MCF 10A (cell line): ENCODE measurements at regions not wholly inside any gene's neighbourhood (a gene's known extent, or its start where the extent isn't known, plus 50 kb on each side); places are given as distances from the start of the nearest gene placed in this dataset.

Experiments
- BruUV-seq: library from RNA; stranded (reverse); fragments of 400-500 nt; replicated peaks from 2 replicates; lab custom pipeline; 2021; lab: Mats Ljungman, UMichigan
- CTCF ChIA-PET: fragments of 300-600 bp; sonication (Branson Sonifier 250); formaldehyde crosslinking; extraction: SDS; loops from one replicate; lab custom pipeline; 2021; ENCODE audit warnings: antibody characterized with exemption, inconsistent platforms; lab: Yijun Ruan, JAX
- POLR2A ChIA-PET: fragments of 300-600, 350-650 bp; sonication (Branson Sonifier 250); formaldehyde crosslinking; extraction: SDS; loops from one replicate; lab custom pipeline; 2020; ENCODE audit warnings: antibody characterized with exemption, inconsistent platforms; lab: Yijun Ruan, JAX
- DNase-seq: peaks from one replicate; pipeline ENCODE4 v3.0.0-alpha.2; 2018; ENCODE audit not compliant: unreplicated experiment
- H3K27ac Mint-ChIP-seq: one replicate; pipeline ENCODE4 v1.8.0; 2022; ENCODE audit warnings: mild to moderate bottlenecking, low read depth, mixed read lengths; ENCODE audit not compliant: unreplicated experiment
- H3K27me3 Mint-ChIP-seq: one replicate; pipeline ENCODE4 v1.8.0; 2022; ENCODE audit warnings: mixed read lengths; ENCODE audit not compliant: insufficient read depth, unreplicated experiment
- H3K36me3 Mint-ChIP-seq: one replicate; pipeline ENCODE4 v1.8.0; 2022; ENCODE audit warnings: mild to moderate bottlenecking, moderate library complexity, mixed read lengths; ENCODE audit not compliant: insufficient read depth, unreplicated experiment
- H3K4me1 Mint-ChIP-seq: one replicate; pipeline ENCODE4 v1.8.0; 2022; ENCODE audit warnings: mixed read lengths; ENCODE audit not compliant: insufficient read depth, unreplicated experiment
- H3K4me3 Mint-ChIP-seq: one replicate; pipeline ENCODE4 v1.8.0; 2022; ENCODE audit warnings: mild to moderate bottlenecking, moderate library complexity, mixed read lengths; ENCODE audit not compliant: unreplicated experiment
- H3K9me3 Mint-ChIP-seq: one replicate; pipeline ENCODE4 v1.8.0; 2022; ENCODE audit warnings: mixed read lengths; ENCODE audit not compliant: unreplicated experiment
- intact Hi-C: fragments of 100-400 bp; cut with micrococcal nuclease; formaldehyde crosslinking; loops from 2 replicates; pipeline ENCODE4 v1.14.1; 2022
- TF ChIP-seq, protein P1 (sequence below): fragments of 200-600 bp; IDR thresholded peaks from one replicate; pipeline ENCODE4 v1.8.0; 2022; ENCODE audit warnings: antibody characterized with exemption, mild to moderate bottlenecking; ENCODE audit not compliant: unreplicated experiment

DNA sequence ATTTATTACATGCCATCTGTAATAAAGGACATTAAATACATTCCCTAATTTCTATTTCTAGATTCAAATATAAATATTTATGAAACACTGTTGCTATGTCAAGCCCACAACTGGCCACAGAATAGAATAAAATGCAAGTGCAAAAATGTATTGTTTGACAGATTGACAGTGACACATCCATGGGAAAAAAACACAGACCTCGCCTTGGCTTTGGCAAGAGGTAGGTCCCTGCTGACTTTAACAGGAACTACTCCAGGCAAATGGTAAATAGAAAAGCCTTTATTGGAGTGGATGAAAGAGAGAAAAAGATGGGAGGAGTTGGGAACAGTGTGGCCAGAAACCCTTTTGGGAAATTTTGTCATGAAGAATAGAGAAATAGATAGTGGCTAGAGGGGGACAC is 622.9 kb downstream of the UTRN start:
- Mint-ChIP-seq H3K4me1 (no peaks in the 10 kb centered on the region), H3K27ac (no peak overlapping the region), H3K36me3 (no peaks in the 10 kb centered on the region), H3K27me3 (no peaks in the 10 kb centered on the region), H3K9me3 (no peaks in the 10 kb centered on the region), H3K4me3 (no peak overlapping the region)
- DNase-seq = no peak
- ChIA-PET CTCF (interaction anchor here (1.2 kb wide), 1 partner anchor 26 kb away, joined by 6 read pairs; no protein-coding TSS in a partner anchor), POLR2A (no interaction called here)
- no TSS peak for BruUV-seq
- TF ChIP-seq, protein P1, sequence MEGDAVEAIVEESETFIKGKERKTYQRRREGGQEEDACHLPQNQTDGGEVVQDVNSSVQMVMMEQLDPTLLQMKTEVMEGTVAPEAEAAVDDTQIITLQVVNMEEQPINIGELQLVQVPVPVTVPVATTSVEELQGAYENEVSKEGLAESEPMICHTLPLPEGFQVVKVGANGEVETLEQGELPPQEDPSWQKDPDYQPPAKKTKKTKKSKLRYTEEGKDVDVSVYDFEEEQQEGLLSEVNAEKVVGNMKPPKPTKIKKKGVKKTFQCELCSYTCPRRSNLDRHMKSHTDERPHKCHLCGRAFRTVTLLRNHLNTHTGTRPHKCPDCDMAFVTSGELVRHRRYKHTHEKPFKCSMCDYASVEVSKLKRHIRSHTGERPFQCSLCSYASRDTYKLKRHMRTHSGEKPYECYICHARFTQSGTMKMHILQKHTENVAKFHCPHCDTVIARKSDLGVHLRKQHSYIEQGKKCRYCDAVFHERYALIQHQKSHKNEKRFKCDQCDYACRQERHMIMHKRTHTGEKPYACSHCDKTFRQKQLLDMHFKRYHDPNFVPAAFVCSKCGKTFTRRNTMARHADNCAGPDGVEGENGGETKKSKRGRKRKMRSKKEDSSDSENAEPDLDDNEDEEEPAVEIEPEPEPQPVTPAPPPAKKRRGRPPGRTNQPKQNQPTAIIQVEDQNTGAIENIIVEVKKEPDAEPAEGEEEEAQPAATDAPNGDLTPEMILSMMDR = no peak
- intact Hi-C loops = no loop called here

GRCh38 chr6:144909753-144910285 is 624.7 kb downstream of the UTRN start:
- no peak overlapping the region for H3K4me3 Mint-ChIP-seq
- H3K4me1 Mint-ChIP-seq = no peaks in the 10 kb centered on the region
- no TSS peak for BruUV-seq
- CTCF ChIA-PET = no interaction called here
- intact Hi-C loops = no loop called here
- H3K27me3 Mint-ChIP-seq = no peaks in the 10 kb centered on the region
- no peaks in the 10 kb centered on the region for H3K9me3 Mint-ChIP-seq
- POLR2A ChIA-PET = no interaction called here
- no peak overlapping the region for H3K27ac Mint-ChIP-seq
- no peak for DNase-seq
- H3K36me3 Mint-ChIP-seq = no peaks in the 10 kb centered on the region
- TF ChIP-seq, protein P1 = no peak

DNA sequence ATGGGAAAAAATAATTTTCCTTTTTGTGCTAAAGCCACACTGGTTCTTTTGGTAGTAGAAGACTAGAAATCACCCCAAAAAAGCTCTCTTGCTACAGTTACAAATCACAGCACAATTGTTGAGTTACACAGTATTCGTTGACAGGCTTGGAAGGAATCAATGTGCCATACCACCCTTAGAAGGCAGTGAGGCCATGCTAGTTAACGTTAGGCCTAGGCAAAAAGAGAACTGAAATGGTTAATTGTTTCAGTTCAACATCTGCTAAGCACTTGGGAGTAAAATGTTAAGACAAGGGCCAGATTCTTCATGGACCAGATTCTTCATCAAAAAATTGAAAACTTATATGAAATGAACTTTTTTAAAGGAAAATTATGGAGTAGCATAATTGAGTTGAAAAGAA is 626.2 kb downstream of the UTRN start:
- no peak for DNase-seq
- H3K36me3 Mint-ChIP-seq = no peaks in the 10 kb centered on the region
- TF ChIP-seq, protein P1 = no peak
- H3K27me3 Mint-ChIP-seq = no peaks in the 10 kb centered on the region
- H3K9me3 Mint-ChIP-seq = no peaks in the 10 kb centered on the region
- intact Hi-C loops = no loop called here
- ChIA-PET POLR2A (no interaction called here), CTCF (interaction anchor here (0.7 kb wide), 1 partner anchor 94 kb away, joined by 3 read pairs; no protein-coding TSS in a partner anchor)
- H3K4me3 Mint-ChIP-seq = no peak overlapping the region
- no TSS peak for BruUV-seq
- H3K4me1 Mint-ChIP-seq = no peaks in the 10 kb centered on the region
- H3K27ac Mint-ChIP-seq = no peak overlapping the region

DNA sequence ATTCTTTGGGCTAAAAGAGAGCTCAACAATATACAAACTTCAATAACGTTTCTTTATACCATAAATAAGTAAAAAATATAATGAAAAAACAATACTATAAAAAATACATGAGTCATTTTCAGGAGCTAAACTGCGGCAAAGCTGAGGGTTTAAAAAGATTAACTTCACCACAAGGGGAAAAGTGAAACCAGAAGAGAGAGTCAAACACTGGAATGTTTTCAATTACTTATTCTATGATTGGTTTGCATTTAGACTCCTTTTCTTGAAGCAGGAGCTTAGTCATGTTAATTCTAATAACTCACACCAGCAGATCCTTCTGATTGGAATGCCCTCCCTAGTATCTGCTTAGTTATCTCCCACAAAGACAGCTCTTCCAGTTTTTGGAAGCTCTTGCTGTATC is 627.3 kb downstream of the UTRN start:
- peak; percentile 29 for DNase-seq
- H3K36me3 Mint-ChIP-seq = no peaks in the 10 kb centered on the region
- no peaks in the 10 kb centered on the region for H3K4me1 Mint-ChIP-seq
- H3K9me3 Mint-ChIP-seq = no peaks in the 10 kb centered on the region
- no peaks in the 10 kb centered on the region for H3K27me3 Mint-ChIP-seq
- intact Hi-C loops = no loop called here
- CTCF ChIA-PET = interaction anchor here (1.1 to 1.6 kb wide), 2 partner anchors 19 to 60 kb away, joined by 4 to 5 read pairs; no protein-coding TSS in a partner anchor
- no peak overlapping the region for H3K27ac Mint-ChIP-seq
- BruUV-seq = no TSS peak
- no peak overlapping the region for H3K4me3 Mint-ChIP-seq
- POLR2A ChIA-PET = interaction anchor here (0.7 to 1.1 kb wide), 2 partner anchors 23 to 235 kb away, joined by 3 read pairs; no protein-coding TSS in a partner anchor
- TF ChIP-seq, protein P1 = no peak
